PFSK-1 (cell line): ENCODE measurements at regions not wholly inside any gene's neighbourhood (a gene's known extent, or its start where the extent isn't known, plus 50 kb on each side); places are given as distances from the start of the nearest gene placed in this dataset.

ENCODE experiments used
- FOXP2 ChIP-seq: optimal IDR thresholded peaks from 2 replicates; pipeline ENCODE3; 2011; ENCODE audit warnings: borderline replicate concordance, control low read depth, inconsistent platforms; ENCODE audit not compliant: insufficient read depth; ENCODE audit errors: extremely low read length, extremely low read depth
- POLR2AphosphoS5 ChIP-seq: IDR thresholded peaks from 2 replicates; pipeline ENCODE4 v1.6.1; 2012; ENCODE audit warnings: low read depth, mild to moderate bottlenecking, control low read depth, low read length, moderate library complexity
- REST ChIP-seq, 2 experiments: IDR thresholded peaks; 2 replicates each; pipeline versions ENCODE4 v1.6.1 to v1.8.0; 2011 to 2012; ENCODE audit warnings: low read depth in 2 of 2, low read length in 2 of 2, control low read depth in 1 of 2, inconsistent platforms in 1 of 2, mild to moderate bottlenecking in 1 of 2, moderate library complexity in 1 of 2; ENCODE audit not compliant: insufficient read depth in 1 of 2
- SIN3A ChIP-seq: IDR thresholded peaks from 2 replicates; pipeline ENCODE4 v1.6.1; 2012; ENCODE audit warnings: mild to moderate bottlenecking, low read length, moderate library complexity, borderline replicate concordance; ENCODE audit not compliant: insufficient read depth
- TAF1 ChIP-seq: IDR thresholded peaks from 2 replicates; pipeline ENCODE4 v1.6.1; 2012; ENCODE audit warnings: low read length, control low read depth, borderline replicate concordance; ENCODE audit not compliant: insufficient read depth

- TF ChIP-seq POLR2AphosphoS5 (no peak), SIN3A (no peak), TAF1 (no peak), FOXP2 (no peak), REST (IDR thresholded peaks at IDR 0.05; ENCODE audit: insufficient read depth in 1 of 2, low read depth in 2 of 2, low read length in 2 of 2) (no peak)
Observed at GRCh38 chr15:66883284-66883911, 181.4 kb downstream of the SMAD6 start.

- TF ChIP-seq FOXP2 = no peak
- TF ChIP-seq TAF1 = no peak
- no peak for TF ChIP-seq SIN3A
- no peak for TF ChIP-seq POLR2AphosphoS5
- no peak for TF ChIP-seq REST (IDR thresholded peaks at IDR 0.05; ENCODE audit: insufficient read depth in 1 of 2, low read depth in 2 of 2, low read length in 2 of 2)
Observed at GRCh38 chr15:66884115-66884622, 181.2 kb upstream of the SMAD3 start.

- TF ChIP-seq POLR2AphosphoS5 = no peak
Observed at GRCh38 chr15:66884661-66885237, 180.7 kb upstream of the SMAD3 start.

GRCh38 chr15:66885281-66885915 lies 180.0 kb upstream of the SMAD3 start:
- TF ChIP-seq REST (IDR thresholded peaks at IDR 0.05; ENCODE audit: insufficient read depth in 1 of 2, low read depth in 2 of 2, low read length in 2 of 2) = no peak
- TF ChIP-seq FOXP2 = no peak
- TF ChIP-seq SIN3A = no peak
- TF ChIP-seq POLR2AphosphoS5 = no peak
- TF ChIP-seq TAF1 = no peak

- no peak for TF ChIP-seq TAF1
- TF ChIP-seq SIN3A = no peak
- TF ChIP-seq POLR2AphosphoS5 = no peak
- TF ChIP-seq FOXP2 = no peak
- no peak for TF ChIP-seq REST (IDR thresholded peaks at IDR 0.05; ENCODE audit: insufficient read depth in 1 of 2, low read depth in 2 of 2, low read length in 2 of 2)
Observed at GRCh38 chr15:66886241-66886675, 179.1 kb upstream of the SMAD3 start.
